NCI-H524 (cell line): ENCODE measurements at regions not wholly inside any gene's neighbourhood (a gene's known extent, or its start where the extent isn't known, plus 50 kb on each side); places are given as distances from the start of the nearest gene placed in this dataset.
"Not testable (repeated sequence)": the region's sequence is repeated elsewhere in the genome, so short reads cannot be mapped to it uniquely, and the experiment has no call there.

Experiments
- DNase-seq, 2 experiments: peaks; one replicate each; lab custom pipeline; 2025; lab: John Stamatoyannopoulos, UW

- no peak for DNase-seq
Observed at GRCh38 chr6:47180633-47181032, 129.1 kb downstream of the TNFRSF21 start.

GRCh38 chr6:47179286-47179685 is 130.4 kb downstream of the TNFRSF21 start:
- DNase-seq: no peak

GRCh38 chr6:47175656-47176055 is 133.5 kb upstream of the ADGRF1 start:
- no peak for DNase-seq

- no peak for DNase-seq
Observed at GRCh38 chr6:47174502-47175023, 132.4 kb upstream of the ADGRF1 start.

- DNase-seq: not testable (repeated sequence)
Observed at GRCh38 chr6:47174063-47174462, 131.9 kb upstream of the ADGRF1 start.

GRCh38 chr6:47173145-47173544 is 131.0 kb upstream of the ADGRF1 start:
- not testable (repeated sequence) for DNase-seq

GRCh38 chr6:47170617-47170947 is 128.4 kb upstream of the ADGRF1 start:
- DNase-seq: no peak

- DNase-seq: no peak
Observed at GRCh38 chr6:47169785-47170616, 127.9 kb upstream of the ADGRF1 start.

- no peak for DNase-seq
Observed at GRCh38 chr6:47168180-47168579, 126.0 kb upstream of the ADGRF1 start.

GRCh38 chr6:47165918-47166317 is 123.8 kb upstream of the ADGRF1 start:
- no peak for DNase-seq

- DNase-seq: no peak
Observed at GRCh38 chr6:47164877-47165276, 122.7 kb upstream of the ADGRF1 start.

- DNase-seq: no peak
Observed at GRCh38 chr6:47163536-47163935, 121.4 kb upstream of the ADGRF1 start.

- DNase-seq: no peak
Observed at GRCh38 chr6:47162793-47163192, 120.7 kb upstream of the ADGRF1 start.

- no peak for DNase-seq
Observed at GRCh38 chr6:47162231-47162630, 120.1 kb upstream of the ADGRF1 start.

GRCh38 chr6:47161176-47161687 is 119.1 kb upstream of the ADGRF1 start:
- DNase-seq: no peak

GRCh38 chr6:47160702-47161101 is 118.6 kb upstream of the ADGRF1 start:
- DNase-seq: no peak

- DNase-seq: no peak
Observed at GRCh38 chr6:47159763-47160162, 117.6 kb upstream of the ADGRF1 start.

GRCh38 chr6:47157653-47158219 is 115.6 kb upstream of the ADGRF1 start:
- no peak for DNase-seq

- DNase-seq: no peak
Observed at GRCh38 chr6:47157063-47157462, 114.9 kb upstream of the ADGRF1 start.

GRCh38 chr6:47156196-47156595 is 114.1 kb upstream of the ADGRF1 start:
- no peak for DNase-seq

GRCh38 chr6:47153404-47153755 is 111.2 kb upstream of the ADGRF1 start:
- DNase-seq: no peak

- no peak for DNase-seq
Observed at GRCh38 chr6:47152666-47153403, 110.7 kb upstream of the ADGRF1 start.
